Prostate gland (tissue), 2 donors: ENCODE measurements at regions not wholly inside any gene's neighbourhood (a gene's known extent, or its start where the extent isn't known, plus 50 kb on each side); places are given as distances from the start of the nearest gene placed in this dataset.

ENCODE experiments used
- POLR2A ChIP-seq: fragments of 450-650 bp; IDR thresholded peaks from one replicate; pipeline ENCODE4 v1.6.1; 2016; ENCODE audit warnings: antibody characterized with exemption, mild to moderate bottlenecking
- POLR2AphosphoS5 ChIP-seq: sonication (generic); formaldehyde crosslinking; IDR thresholded peaks from one replicate; pipeline ENCODE4 v1.6.1; 2017; ENCODE audit warnings: antibody characterized with exemption
- TF ChIP-seq, protein P1 (sequence below), 4 experiments: fragments of 200-600 bp in 2 of 4; fragments of 450-650 bp in 2 of 4; sonication (generic) in 2 of 4; IDR thresholded peaks; 1 replicate in 3 of 4; 2 replicates in 1 of 4; pipeline ENCODE4 v1.5.1; 2016 to 2019; ENCODE audit warnings: antibody characterized with exemption in 4 of 4, mild to moderate bottlenecking in 2 of 4, moderate library complexity in 2 of 4

DNA sequence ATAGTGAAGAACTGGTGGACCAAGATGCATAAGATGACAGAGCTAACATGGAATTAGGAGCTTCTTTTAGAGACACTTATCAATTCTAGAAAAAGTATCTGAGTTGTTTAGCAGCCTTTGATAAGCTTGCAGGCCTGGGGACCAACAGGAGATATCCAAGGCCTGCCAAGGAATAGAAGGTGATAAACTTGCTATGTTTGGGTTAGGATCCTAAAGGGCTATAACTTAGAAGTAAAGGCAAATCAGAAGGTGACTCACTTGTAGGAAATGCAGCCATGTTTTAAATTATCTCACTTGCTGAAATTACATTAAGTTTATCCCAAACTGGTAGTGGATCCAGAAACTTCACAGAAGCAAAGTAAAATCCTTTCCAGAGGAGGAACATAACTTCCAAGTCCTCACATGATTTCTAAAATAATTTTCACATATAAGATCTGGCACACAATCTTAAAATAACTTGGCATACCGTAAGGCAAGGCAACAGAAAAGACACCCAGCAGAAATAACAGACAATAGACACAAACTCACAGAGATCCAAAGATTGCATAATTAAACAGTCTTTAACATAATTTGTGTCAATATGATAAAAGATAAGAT lies 69.6 kb upstream of the TEAD1 start:
- TF ChIP-seq, protein P1, sequence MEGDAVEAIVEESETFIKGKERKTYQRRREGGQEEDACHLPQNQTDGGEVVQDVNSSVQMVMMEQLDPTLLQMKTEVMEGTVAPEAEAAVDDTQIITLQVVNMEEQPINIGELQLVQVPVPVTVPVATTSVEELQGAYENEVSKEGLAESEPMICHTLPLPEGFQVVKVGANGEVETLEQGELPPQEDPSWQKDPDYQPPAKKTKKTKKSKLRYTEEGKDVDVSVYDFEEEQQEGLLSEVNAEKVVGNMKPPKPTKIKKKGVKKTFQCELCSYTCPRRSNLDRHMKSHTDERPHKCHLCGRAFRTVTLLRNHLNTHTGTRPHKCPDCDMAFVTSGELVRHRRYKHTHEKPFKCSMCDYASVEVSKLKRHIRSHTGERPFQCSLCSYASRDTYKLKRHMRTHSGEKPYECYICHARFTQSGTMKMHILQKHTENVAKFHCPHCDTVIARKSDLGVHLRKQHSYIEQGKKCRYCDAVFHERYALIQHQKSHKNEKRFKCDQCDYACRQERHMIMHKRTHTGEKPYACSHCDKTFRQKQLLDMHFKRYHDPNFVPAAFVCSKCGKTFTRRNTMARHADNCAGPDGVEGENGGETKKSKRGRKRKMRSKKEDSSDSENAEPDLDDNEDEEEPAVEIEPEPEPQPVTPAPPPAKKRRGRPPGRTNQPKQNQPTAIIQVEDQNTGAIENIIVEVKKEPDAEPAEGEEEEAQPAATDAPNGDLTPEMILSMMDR (IDR thresholded peaks at IDR 0.05): no peak
- TF ChIP-seq POLR2A (no peak), POLR2AphosphoS5 (no peak)
